WTC11 (cell line): ENCODE measurements at regions not wholly inside any gene's neighbourhood (a gene's known extent, or its start where the extent isn't known, plus 50 kb on each side); places are given as distances from the start of the nearest gene placed in this dataset.

Source experiments
- ATAC-seq: fragments of 200-7000 bp; cut with Tn5 transposase; 2 replicates; pipeline ENCODE4 v1.10.0; 2021; ENCODE audit warnings: mild to moderate bottlenecking, moderate library complexity
- CTCF ChIA-PET: fragments of 300-600 bp; sonication (Branson Sonifier 250); formaldehyde crosslinking; loops from one replicate; lab custom pipeline; 2021; ENCODE audit warnings: antibody characterized with exemption; lab: Charles Lee
- POLR2A ChIA-PET: fragments of 350-600 bp; sonication (Branson Sonifier 250); formaldehyde crosslinking; loops from one replicate; lab custom pipeline; 2021; ENCODE audit warnings: antibody characterized with exemption; lab: Charles Lee
- DNase-seq: peaks from one replicate; pipeline ENCODE4 v3.0.0; 2021; ENCODE audit warnings: low spot score
- H3K27ac Mint-ChIP-seq: 2 replicates; pipeline ENCODE4 v1.8.0; 2021; ENCODE audit warnings: mixed read lengths
- H3K27me3 Mint-ChIP-seq: 2 replicates; pipeline ENCODE4 v1.8.0; 2021; ENCODE audit warnings: low read depth, mild to moderate bottlenecking, moderate library complexity, mixed read lengths
- H3K36me3 Mint-ChIP-seq: 2 replicates; pipeline ENCODE4 v1.8.0; 2021; ENCODE audit warnings: mixed read lengths
- H3K4me1 Mint-ChIP-seq: 2 replicates; pipeline ENCODE4 v1.8.0; 2022; ENCODE audit warnings: mixed read lengths
- H3K4me3 Mint-ChIP-seq: 2 replicates; pipeline ENCODE4 v1.8.0; 2021; ENCODE audit warnings: mild to moderate bottlenecking, moderate library complexity, mixed read lengths
- H3K9me3 Mint-ChIP-seq: 2 replicates; pipeline ENCODE4 v1.8.0; 2021; ENCODE audit warnings: mixed read lengths
- AR ChIP-seq: fragments of 250-450 bp; sonication (Bioruptor Pico); IDR thresholded peaks from 2 replicates; pipeline ENCODE4 v1.9.0; 2021; ENCODE audit warnings: mild to moderate bottlenecking
- ELF4 ChIP-seq: sonication (generic); formaldehyde crosslinking; IDR thresholded peaks from 2 replicates; pipeline ENCODE4 v1.8.1; 2022; ENCODE audit warnings: low read depth, mild to moderate bottlenecking, moderate library complexity, missing genetic modification reagents
- FOXP4 ChIP-seq: sonication (generic); formaldehyde crosslinking; IDR thresholded peaks from 2 replicates; pipeline ENCODE4 v1.8.0; 2022; ENCODE audit warnings: mild to moderate bottlenecking, missing genetic modification reagents
- IRF2 ChIP-seq: sonication (generic); formaldehyde crosslinking; IDR thresholded peaks from 2 replicates; pipeline ENCODE4 v1.8.0; 2022; ENCODE audit warnings: low read depth, missing genetic modification reagents, borderline replicate concordance
- JUN ChIP-seq: sonication (generic); formaldehyde crosslinking; IDR thresholded peaks from 2 replicates; pipeline ENCODE4 v1.8.0; 2023; ENCODE audit warnings: mild to moderate bottlenecking, missing genetic modification reagents
- NFATC4 ChIP-seq: fragments of 250-450 bp; sonication (Bioruptor Pico); IDR thresholded peaks from 2 replicates; pipeline ENCODE4 v1.9.0; 2021; ENCODE audit warnings: mild to moderate bottlenecking
- NR1H2 ChIP-seq: sonication (generic); formaldehyde crosslinking; IDR thresholded peaks from 2 replicates; pipeline ENCODE4 v1.9.0; 2021; ENCODE audit warnings: mild to moderate bottlenecking, moderate library complexity, missing genetic modification reagents
- PRRX2 ChIP-seq: fragments of 250-450 bp; sonication (Bioruptor Pico); IDR thresholded peaks from 2 replicates; pipeline ENCODE4 v1.8.0; 2021; ENCODE audit warnings: mild to moderate bottlenecking
- STAT6 ChIP-seq: sonication (generic); formaldehyde crosslinking; conservative IDR thresholded peaks from 2 replicates; pipeline ENCODE4 v1.8.1; 2023; ENCODE audit warnings: mild to moderate bottlenecking, low read depth, missing genetic modification reagents, moderate library complexity
- TEAD4 ChIP-seq: sonication (generic); formaldehyde crosslinking; IDR thresholded peaks from 2 replicates; pipeline ENCODE4 v1.8.0; 2022; ENCODE audit warnings: mild to moderate bottlenecking, missing genetic modification reagents
- TP53 ChIP-seq: sonication (generic); formaldehyde crosslinking; IDR thresholded peaks from 2 replicates; pipeline ENCODE4 v1.8.1; 2023; ENCODE audit warnings: mild to moderate bottlenecking, missing genetic modification reagents
- USF1 ChIP-seq: sonication (generic); formaldehyde crosslinking; IDR thresholded peaks from 2 replicates; pipeline ENCODE4 v1.8.0; 2022; ENCODE audit warnings: mild to moderate bottlenecking, missing genetic modification reagents
- ZBTB43 ChIP-seq: sonication (generic); formaldehyde crosslinking; IDR thresholded peaks from 2 replicates; pipeline ENCODE4 v1.8.1; 2023; ENCODE audit warnings: mild to moderate bottlenecking, missing genetic modification reagents
- ZNF317 ChIP-seq: sonication (generic); formaldehyde crosslinking; IDR thresholded peaks from 2 replicates; pipeline ENCODE4 v1.8.1; 2023; ENCODE audit warnings: low read depth, mild to moderate bottlenecking, moderate library complexity, missing genetic modification reagents, borderline replicate concordance
- ZNF396 ChIP-seq: fragments of 250-450 bp; sonication (Bioruptor Pico); IDR thresholded peaks from 2 replicates; pipeline ENCODE4 v1.8.0; 2021; ENCODE audit warnings: mild to moderate bottlenecking, moderate library complexity, borderline replicate concordance
- ZSCAN18 ChIP-seq: fragments of 250-450 bp; sonication (Bioruptor Pico); IDR thresholded peaks from 2 replicates; pipeline ENCODE4 v2.1.2; 2022; ENCODE audit warnings: mild to moderate bottlenecking, moderate library complexity
- TF ChIP-seq, protein P1 (sequence below): sonication (generic); formaldehyde crosslinking; IDR thresholded peaks from 2 replicates; pipeline ENCODE4 v1.8.1; 2023; ENCODE audit warnings: mild to moderate bottlenecking, missing genetic modification reagents, moderate library complexity
- TF ChIP-seq, protein P2 (sequence below): fragments of 200-600 bp; IDR thresholded peaks from 2 replicates; pipeline ENCODE4 v1.8.0; 2022; ENCODE audit warnings: antibody characterized with exemption
- TF ChIP-seq, protein P3 (sequence below): sonication (generic); formaldehyde crosslinking; IDR thresholded peaks from 2 replicates; pipeline ENCODE4 v1.8.0; 2023; ENCODE audit warnings: missing genetic modification reagents
- TF ChIP-seq, protein P4 (sequence below): sonication (generic); formaldehyde crosslinking; IDR thresholded peaks from 2 replicates; pipeline ENCODE4 v1.8.1; 2022; ENCODE audit warnings: low read depth, missing genetic modification reagents, borderline replicate concordance

GRCh38 chr12:78418919-78419318 lies 445.7 kb upstream of the SYT1 start (continued):
- TF ChIP-seq ZBTB43 (CRISPR knock-in tag) (no peak), ELF4 (no peak), JUN (CRISPR knock-in tag) (no peak), ZNF317 (CRISPR knock-in tag) (no peak), PRRX2 (CRISPR knock-in tag) (no peak), FOXP4 (no peak)
- TF ChIP-seq, protein P1, sequence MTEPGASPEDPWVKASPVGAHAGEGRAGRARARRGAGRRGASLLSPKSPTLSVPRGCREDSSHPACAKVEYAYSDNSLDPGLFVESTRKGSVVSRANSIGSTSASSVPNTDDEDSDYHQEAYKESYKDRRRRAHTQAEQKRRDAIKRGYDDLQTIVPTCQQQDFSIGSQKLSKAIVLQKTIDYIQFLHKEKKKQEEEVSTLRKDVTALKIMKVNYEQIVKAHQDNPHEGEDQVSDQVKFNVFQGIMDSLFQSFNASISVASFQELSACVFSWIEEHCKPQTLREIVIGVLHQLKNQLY (CRISPR knock-in tag), result no peak
- TF ChIP-seq, protein P2, sequence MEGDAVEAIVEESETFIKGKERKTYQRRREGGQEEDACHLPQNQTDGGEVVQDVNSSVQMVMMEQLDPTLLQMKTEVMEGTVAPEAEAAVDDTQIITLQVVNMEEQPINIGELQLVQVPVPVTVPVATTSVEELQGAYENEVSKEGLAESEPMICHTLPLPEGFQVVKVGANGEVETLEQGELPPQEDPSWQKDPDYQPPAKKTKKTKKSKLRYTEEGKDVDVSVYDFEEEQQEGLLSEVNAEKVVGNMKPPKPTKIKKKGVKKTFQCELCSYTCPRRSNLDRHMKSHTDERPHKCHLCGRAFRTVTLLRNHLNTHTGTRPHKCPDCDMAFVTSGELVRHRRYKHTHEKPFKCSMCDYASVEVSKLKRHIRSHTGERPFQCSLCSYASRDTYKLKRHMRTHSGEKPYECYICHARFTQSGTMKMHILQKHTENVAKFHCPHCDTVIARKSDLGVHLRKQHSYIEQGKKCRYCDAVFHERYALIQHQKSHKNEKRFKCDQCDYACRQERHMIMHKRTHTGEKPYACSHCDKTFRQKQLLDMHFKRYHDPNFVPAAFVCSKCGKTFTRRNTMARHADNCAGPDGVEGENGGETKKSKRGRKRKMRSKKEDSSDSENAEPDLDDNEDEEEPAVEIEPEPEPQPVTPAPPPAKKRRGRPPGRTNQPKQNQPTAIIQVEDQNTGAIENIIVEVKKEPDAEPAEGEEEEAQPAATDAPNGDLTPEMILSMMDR, result no peak

DNA sequence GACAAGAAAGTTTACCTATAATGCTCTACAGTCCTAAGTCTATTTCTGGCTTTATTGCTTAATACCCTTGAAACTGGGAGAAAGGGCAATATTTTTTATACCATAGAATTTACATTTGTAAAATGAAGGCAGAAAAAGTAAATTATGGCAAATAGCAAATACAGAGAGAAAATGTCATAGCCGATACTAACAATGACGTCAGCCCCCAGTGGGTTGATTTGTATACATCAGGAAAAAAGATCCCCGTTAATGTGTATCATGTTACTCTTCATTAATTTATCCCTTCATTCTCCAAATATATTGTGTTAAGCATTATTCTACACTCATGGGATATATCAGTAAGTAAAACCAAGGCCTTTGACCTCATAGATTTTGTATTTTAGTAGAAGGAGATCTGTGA lies 445.1 kb upstream of the SYT1 start:
- DNase-seq (no peak), ATAC-seq (no peak)
- Mint-ChIP-seq H3K4me1 (peaks cover 5% of the 10 kb centered on the region), H3K9me3 (no peaks in the 10 kb centered on the region), H3K27ac (no peak overlapping the region), H3K36me3 (no peaks in the 10 kb centered on the region), H3K4me3 (no peak overlapping the region), H3K27me3 (no peaks in the 10 kb centered on the region)
- ChIA-PET CTCF (no interaction called here), POLR2A (no interaction called here)
- TF ChIP-seq ZSCAN18 (no peak), USF1 (CRISPR knock-in tag) (no peak), NR1H2 (CRISPR knock-in tag) (no peak), IRF2 (CRISPR knock-in tag) (no peak), TEAD4 (no peak), NFATC4 (CRISPR knock-in tag) (no peak), ZNF396 (no peak), AR (no peak), STAT6 (CRISPR knock-in tag) (no peak), PRRX2 (CRISPR knock-in tag) (no peak), TP53 (CRISPR knock-in tag) (no peak)
- TF ChIP-seq, protein P3, sequence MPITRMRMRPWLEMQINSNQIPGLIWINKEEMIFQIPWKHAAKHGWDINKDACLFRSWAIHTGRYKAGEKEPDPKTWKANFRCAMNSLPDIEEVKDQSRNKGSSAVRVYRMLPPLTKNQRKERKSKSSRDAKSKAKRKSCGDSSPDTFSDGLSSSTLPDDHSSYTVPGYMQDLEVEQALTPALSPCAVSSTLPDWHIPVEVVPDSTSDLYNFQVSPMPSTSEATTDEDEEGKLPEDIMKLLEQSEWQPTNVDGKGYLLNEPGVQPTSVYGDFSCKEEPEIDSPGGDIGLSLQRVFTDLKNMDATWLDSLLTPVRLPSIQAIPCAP, result no peak
- TF ChIP-seq, protein P4, sequence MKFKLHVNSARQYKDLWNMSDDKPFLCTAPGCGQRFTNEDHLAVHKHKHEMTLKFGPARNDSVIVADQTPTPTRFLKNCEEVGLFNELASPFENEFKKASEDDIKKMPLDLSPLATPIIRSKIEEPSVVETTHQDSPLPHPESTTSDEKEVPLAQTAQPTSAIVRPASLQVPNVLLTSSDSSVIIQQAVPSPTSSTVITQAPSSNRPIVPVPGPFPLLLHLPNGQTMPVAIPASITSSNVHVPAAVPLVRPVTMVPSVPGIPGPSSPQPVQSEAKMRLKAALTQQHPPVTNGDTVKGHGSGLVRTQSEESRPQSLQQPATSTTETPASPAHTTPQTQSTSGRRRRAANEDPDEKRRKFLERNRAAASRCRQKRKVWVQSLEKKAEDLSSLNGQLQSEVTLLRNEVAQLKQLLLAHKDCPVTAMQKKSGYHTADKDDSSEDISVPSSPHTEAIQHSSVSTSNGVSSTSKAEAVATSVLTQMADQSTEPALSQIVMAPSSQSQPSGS (CRISPR knock-in tag), result no peak
